Loucy (cell line): ENCODE measurements at regions not wholly inside any gene's neighbourhood (a gene's known extent, or its start where the extent isn't known, plus 50 kb on each side); places are given as distances from the start of the nearest gene placed in this dataset.

Experiments used
- H2AFZ ChIP-seq: fragments of 200-600 bp; sonication (generic); 2 replicates; pipeline ENCODE4 v1.6.0; 2016; ENCODE audit warnings: antibody characterized with exemption, mild to moderate bottlenecking, low read length, moderate library complexity
- H3F3A ChIP-seq: fragments of 200-600 bp; 2 replicates; pipeline ENCODE4 v1.6.0; 2016; ENCODE audit warnings: antibody characterized with exemption, low read depth, mild to moderate bottlenecking
- H3K27me3 ChIP-seq: fragments of 200-600 bp; sonication (generic); 2 replicates; pipeline ENCODE4 v1.6.1; 2014; ENCODE audit warnings: low read length, mild to moderate bottlenecking; ENCODE audit not compliant: insufficient read depth, poor library complexity, severe bottlenecking
- H3K36me3 ChIP-seq: fragments of 200-600 bp; sonication (generic); 2 replicates; pipeline ENCODE4 v1.6.1; 2016; ENCODE audit warnings: low read length; ENCODE audit not compliant: insufficient read depth
- H3K4me1 ChIP-seq: fragments of 200-600 bp; sonication (generic); 2 replicates; pipeline ENCODE4 v1.5.1; 2014; ENCODE audit warnings: low read length, mild to moderate bottlenecking; ENCODE audit not compliant: insufficient read depth, poor library complexity, severe bottlenecking
- H3K4me2 ChIP-seq: fragments of 200-600 bp; sonication (generic); 2 replicates; pipeline ENCODE4 v1.6.0; 2014; ENCODE audit warnings: antibody characterized with exemption, low read length, low read depth, mild to moderate bottlenecking; ENCODE audit not compliant: poor library complexity, severe bottlenecking
- H3K4me3 ChIP-seq: fragments of 200-600 bp; sonication (generic); 2 replicates; pipeline ENCODE4 v1.5.1; 2014; ENCODE audit warnings: low read length, mild to moderate bottlenecking, mixed read lengths; ENCODE audit not compliant: poor library complexity, severe bottlenecking
- H3K79me2 ChIP-seq: fragments of 200-600 bp; sonication (generic); 2 replicates; pipeline ENCODE4 v1.6.1; 2014; ENCODE audit warnings: low read length; ENCODE audit not compliant: insufficient read depth
- H3K9ac ChIP-seq: fragments of 200-600 bp; sonication (generic); 2 replicates; pipeline ENCODE4 v1.6.0; 2014; ENCODE audit warnings: mild to moderate bottlenecking, low read depth, low read length, moderate library complexity; ENCODE audit not compliant: poor library complexity, severe bottlenecking
- H3K9me2 ChIP-seq: fragments of 200-600 bp; sonication (generic); replicated peaks from 2 replicates; pipeline ENCODE4 v1.6.1; 2016; ENCODE audit warnings: low read depth, low read length, mixed read lengths
- H3K9me3 ChIP-seq: fragments of 200-600 bp; sonication (generic); 2 replicates; pipeline ENCODE4 v1.6.1; 2014; ENCODE audit warnings: mild to moderate bottlenecking, antibody characterized with exemption, low read length, low read depth; ENCODE audit not compliant: insufficient read depth
- H4K20me1 ChIP-seq: fragments of 200-600 bp; sonication (generic); 2 replicates; pipeline ENCODE4 v1.6.0; 2014; ENCODE audit warnings: antibody characterized with exemption, low read length, mild to moderate bottlenecking; ENCODE audit not compliant: insufficient read depth, poor library complexity, severe bottlenecking
- EZH2phosphoT487 ChIP-seq: fragments of 200-600 bp; IDR thresholded peaks from 2 replicates; pipeline ENCODE4 v1.6.1; 2018; ENCODE audit warnings: antibody characterized with exemption, mild to moderate bottlenecking, moderate library complexity, borderline replicate concordance
- TF ChIP-seq, protein P1 (sequence below): fragments of 200-600 bp; sonication (generic); conservative IDR thresholded peaks from 2 replicates; pipeline ENCODE4 v1.5.1; 2014; ENCODE audit warnings: mild to moderate bottlenecking, antibody characterized with exemption, low read length

DNA sequence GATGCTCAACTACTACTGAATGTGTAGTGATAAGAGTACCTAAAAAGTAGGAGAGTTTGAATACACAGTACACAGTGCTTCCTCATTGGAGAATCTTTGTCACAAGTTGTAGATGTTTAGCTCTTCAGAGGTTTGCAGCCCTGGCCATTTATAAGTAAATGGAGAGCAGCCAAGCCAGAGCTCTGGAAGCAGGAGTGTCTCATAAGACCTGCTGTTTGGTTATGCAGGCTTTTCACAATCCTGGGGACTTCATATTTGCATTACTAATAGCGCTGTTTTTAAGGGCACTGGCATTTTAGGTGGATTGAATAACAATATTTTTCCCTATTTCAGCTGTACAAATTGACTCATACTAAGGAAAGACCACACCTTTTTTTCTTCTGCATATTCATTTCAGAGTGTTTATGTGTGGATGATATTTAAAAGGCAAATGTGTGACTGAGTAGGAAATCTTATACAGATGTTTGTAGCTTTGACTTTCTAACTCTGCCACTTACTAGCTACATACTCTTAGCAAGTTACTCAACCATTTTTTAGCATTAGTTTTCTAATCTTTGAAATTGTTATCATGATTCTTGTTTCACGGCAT is 730.5 kb upstream of the MAP3K7 start:
- Histone ChIP-seq H3K4me1 (no peaks in the 10 kb centered on the region), H3K36me3 (no peaks in the 10 kb centered on the region), H2AFZ (no peak overlapping the region), H3K27me3 (no peaks in the 10 kb centered on the region), H3K4me3 (no peak overlapping the region), H3K4me2 (no peak overlapping the region), H3K79me2 (no peaks in the 10 kb centered on the region), H4K20me1 (no peaks in the 10 kb centered on the region), H3K9me2 (no peaks in the 10 kb centered on the region), H3F3A (no peaks in the 10 kb centered on the region), H3K9me3 (no peaks in the 10 kb centered on the region), H3K9ac (no peak overlapping the region)
- no peak for TF ChIP-seq EZH2phosphoT487
- TF ChIP-seq, protein P1, sequence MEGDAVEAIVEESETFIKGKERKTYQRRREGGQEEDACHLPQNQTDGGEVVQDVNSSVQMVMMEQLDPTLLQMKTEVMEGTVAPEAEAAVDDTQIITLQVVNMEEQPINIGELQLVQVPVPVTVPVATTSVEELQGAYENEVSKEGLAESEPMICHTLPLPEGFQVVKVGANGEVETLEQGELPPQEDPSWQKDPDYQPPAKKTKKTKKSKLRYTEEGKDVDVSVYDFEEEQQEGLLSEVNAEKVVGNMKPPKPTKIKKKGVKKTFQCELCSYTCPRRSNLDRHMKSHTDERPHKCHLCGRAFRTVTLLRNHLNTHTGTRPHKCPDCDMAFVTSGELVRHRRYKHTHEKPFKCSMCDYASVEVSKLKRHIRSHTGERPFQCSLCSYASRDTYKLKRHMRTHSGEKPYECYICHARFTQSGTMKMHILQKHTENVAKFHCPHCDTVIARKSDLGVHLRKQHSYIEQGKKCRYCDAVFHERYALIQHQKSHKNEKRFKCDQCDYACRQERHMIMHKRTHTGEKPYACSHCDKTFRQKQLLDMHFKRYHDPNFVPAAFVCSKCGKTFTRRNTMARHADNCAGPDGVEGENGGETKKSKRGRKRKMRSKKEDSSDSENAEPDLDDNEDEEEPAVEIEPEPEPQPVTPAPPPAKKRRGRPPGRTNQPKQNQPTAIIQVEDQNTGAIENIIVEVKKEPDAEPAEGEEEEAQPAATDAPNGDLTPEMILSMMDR: no peak

DNA sequence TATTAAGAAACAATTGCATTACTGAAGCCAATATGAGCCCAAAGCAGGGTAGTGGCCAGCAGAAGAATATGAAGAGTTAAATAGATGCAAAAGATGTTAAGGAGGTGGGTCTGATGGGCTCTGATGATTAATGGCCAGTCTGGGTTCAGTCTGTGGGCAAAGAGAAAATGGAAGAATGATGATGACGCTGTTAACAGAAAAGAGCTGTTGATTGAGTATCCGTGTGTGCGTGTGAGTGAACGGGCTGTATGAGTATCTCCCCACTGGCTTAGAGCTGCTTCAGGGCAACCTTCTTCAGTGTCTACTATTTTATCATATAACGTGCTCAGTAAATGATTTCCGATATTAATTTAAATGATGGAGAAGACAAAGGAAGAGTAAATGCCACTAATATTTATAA is 723.3 kb upstream of the MAP3K7 start:
- Histone ChIP-seq H3K4me1 (no peaks in the 10 kb centered on the region), H3K9me2 (no peaks in the 10 kb centered on the region), H3K79me2 (no peaks in the 10 kb centered on the region), H4K20me1 (no peaks in the 10 kb centered on the region), H2AFZ (no peak overlapping the region), H3K36me3 (no peaks in the 10 kb centered on the region), H3F3A (no peaks in the 10 kb centered on the region), H3K27me3 (no peaks in the 10 kb centered on the region), H3K9me3 (no peaks in the 10 kb centered on the region), H3K9ac (no peak overlapping the region), H3K4me3 (no peak overlapping the region), H3K4me2 (no peak overlapping the region)
- TF ChIP-seq, protein P1: no peak
- TF ChIP-seq EZH2phosphoT487: no peak

DNA sequence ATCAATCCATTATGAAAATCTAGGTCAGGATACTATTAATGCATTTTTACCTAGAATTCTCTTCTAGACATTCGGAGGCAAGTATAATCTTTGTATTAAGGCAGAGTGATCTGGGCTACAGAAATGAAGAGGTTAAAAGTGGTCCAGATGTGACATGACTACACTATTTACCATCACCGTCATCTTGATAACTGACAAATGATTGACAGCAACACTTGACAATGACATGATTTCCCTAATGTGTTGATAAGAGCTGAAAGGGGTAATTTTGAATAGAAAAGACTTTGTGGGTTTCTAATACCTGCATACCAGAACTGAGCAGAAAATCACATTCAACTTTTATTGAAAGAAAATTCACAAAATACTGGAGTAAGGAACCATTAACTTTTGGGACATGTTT is 718.9 kb upstream of the MAP3K7 start:
- no peak overlapping the region for H3K4me3 ChIP-seq
- H2AFZ ChIP-seq: no peak overlapping the region
- H3K27me3 ChIP-seq: no peaks in the 10 kb centered on the region
- no peaks in the 10 kb centered on the region for H3K9me3 ChIP-seq
- H3K36me3 ChIP-seq: no peaks in the 10 kb centered on the region
- H3K79me2 ChIP-seq: no peaks in the 10 kb centered on the region
- H3K4me2 ChIP-seq: no peak overlapping the region
- H3K9me2 ChIP-seq: no peaks in the 10 kb centered on the region
- H4K20me1 ChIP-seq: no peaks in the 10 kb centered on the region
- H3F3A ChIP-seq: no peaks in the 10 kb centered on the region
- H3K9ac ChIP-seq: no peak overlapping the region
- H3K4me1 ChIP-seq: no peaks in the 10 kb centered on the region
- TF ChIP-seq, protein P1: no peak
- no peak for TF ChIP-seq EZH2phosphoT487
